ENCODE measurements at regions not wholly inside any gene's neighbourhood (a gene's known extent, or its start where the extent isn't known, plus 50 kb on each side); places are given as distances from the start of the nearest gene placed in this dataset.

- TF ChIP-seq, protein P1, sequence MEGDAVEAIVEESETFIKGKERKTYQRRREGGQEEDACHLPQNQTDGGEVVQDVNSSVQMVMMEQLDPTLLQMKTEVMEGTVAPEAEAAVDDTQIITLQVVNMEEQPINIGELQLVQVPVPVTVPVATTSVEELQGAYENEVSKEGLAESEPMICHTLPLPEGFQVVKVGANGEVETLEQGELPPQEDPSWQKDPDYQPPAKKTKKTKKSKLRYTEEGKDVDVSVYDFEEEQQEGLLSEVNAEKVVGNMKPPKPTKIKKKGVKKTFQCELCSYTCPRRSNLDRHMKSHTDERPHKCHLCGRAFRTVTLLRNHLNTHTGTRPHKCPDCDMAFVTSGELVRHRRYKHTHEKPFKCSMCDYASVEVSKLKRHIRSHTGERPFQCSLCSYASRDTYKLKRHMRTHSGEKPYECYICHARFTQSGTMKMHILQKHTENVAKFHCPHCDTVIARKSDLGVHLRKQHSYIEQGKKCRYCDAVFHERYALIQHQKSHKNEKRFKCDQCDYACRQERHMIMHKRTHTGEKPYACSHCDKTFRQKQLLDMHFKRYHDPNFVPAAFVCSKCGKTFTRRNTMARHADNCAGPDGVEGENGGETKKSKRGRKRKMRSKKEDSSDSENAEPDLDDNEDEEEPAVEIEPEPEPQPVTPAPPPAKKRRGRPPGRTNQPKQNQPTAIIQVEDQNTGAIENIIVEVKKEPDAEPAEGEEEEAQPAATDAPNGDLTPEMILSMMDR (conservative IDR thresholded peaks at IDR 0.05; ENCODE audit: control insufficient read depth, insufficient read depth, low read depth, low read length): no peak
- no peak overlapping the region for H3K4me3 ChIP-seq (ENCODE audit: control insufficient read depth, low read depth, low read length)
- DNase-seq (ENCODE audit: low read depth): no peak
Observed at GRCh38 chr6:137781639-137782038, 85.4 kb upstream of the TNFAIP3 start.

- no peak overlapping the region for H3K4me3 ChIP-seq (ENCODE audit: control insufficient read depth, low read depth, low read length)
- TF ChIP-seq, protein P1 (conservative IDR thresholded peaks at IDR 0.05; ENCODE audit: control insufficient read depth, insufficient read depth, low read depth, low read length): no peak
- DNase-seq (ENCODE audit: low read depth): no peak
Observed at GRCh38 chr6:137782166-137783039, 84.7 kb upstream of the TNFAIP3 start.

DNA sequence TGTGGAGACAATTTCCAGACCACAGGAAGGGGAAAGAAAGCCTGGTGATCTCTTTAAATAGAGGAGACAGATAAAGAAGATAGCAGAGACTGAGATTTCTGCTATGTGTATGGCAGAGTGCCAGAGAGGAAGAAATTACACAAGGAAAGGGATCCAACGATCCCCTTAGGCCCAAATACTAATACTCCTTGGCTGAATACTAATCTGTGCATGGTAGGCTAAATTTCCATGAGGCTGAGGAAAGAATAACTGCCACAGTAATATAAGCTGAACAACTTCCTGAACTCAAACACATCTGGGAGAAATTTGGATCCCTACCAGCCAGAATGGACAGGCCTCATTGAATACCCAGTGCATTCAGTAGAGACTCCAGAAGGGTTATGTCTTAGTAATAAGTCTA lies 83.3 kb upstream of the TNFAIP3 start:
- no peak for DNase-seq (ENCODE audit: low read depth)
- TF ChIP-seq, protein P1 (conservative IDR thresholded peaks at IDR 0.05; ENCODE audit: control insufficient read depth, insufficient read depth, low read depth, low read length): no peak
- H3K4me3 ChIP-seq (ENCODE audit: control insufficient read depth, low read depth, low read length): no peak overlapping the region

GRCh38 chr6:137784583-137784982 lies 82.5 kb upstream of the TNFAIP3 start:
- no peak for DNase-seq (ENCODE audit: low read depth)
- no peak overlapping the region for H3K4me3 ChIP-seq (ENCODE audit: control insufficient read depth, low read depth, low read length)
- TF ChIP-seq, protein P1 (conservative IDR thresholded peaks at IDR 0.05; ENCODE audit: control insufficient read depth, insufficient read depth, low read depth, low read length): no peak

- H3K4me3 ChIP-seq (ENCODE audit: control insufficient read depth, low read depth, low read length): no peak overlapping the region
- no peak for DNase-seq (ENCODE audit: low read depth)
- TF ChIP-seq, protein P1 (conservative IDR thresholded peaks at IDR 0.05; ENCODE audit: control insufficient read depth, insufficient read depth, low read depth, low read length): no peak
Observed at GRCh38 chr6:137787016-137787415, 80.0 kb upstream of the TNFAIP3 start.

GRCh38 chr6:137788248-137788647 lies 78.8 kb upstream of the TNFAIP3 start:
- TF ChIP-seq, protein P1 (conservative IDR thresholded peaks at IDR 0.05; ENCODE audit: control insufficient read depth, insufficient read depth, low read depth, low read length): no peak

More at GRCh38 chr6:137788248-137788647, 78.8 kb upstream of the TNFAIP3 start:
- no peak overlapping the region for H3K4me3 ChIP-seq (ENCODE audit: control insufficient read depth, low read depth, low read length)
- DNase-seq (ENCODE audit: low read depth): no peak

Measured in fibroblast of mammary gland (primary cell).